AG10803 (cell line): ENCODE measurements at regions not wholly inside any gene's neighbourhood (a gene's known extent, or its start where the extent isn't known, plus 50 kb on each side); places are given as distances from the start of the nearest gene placed in this dataset.

Source experiments
- DNase-seq: peaks from one replicate; pipeline ENCODE4 v3.0.0; 2010; ENCODE audit warnings: low read depth
- H3K4me3 ChIP-seq: 2 replicates; pipeline ENCODE4 v1.5.1; 2011; ENCODE audit warnings: mild to moderate bottlenecking, low read length, control low read depth
- CTCF ChIP-seq: conservative IDR thresholded peaks from 2 replicates; pipeline ENCODE4 v1.5.1; 2011; ENCODE audit warnings: mild to moderate bottlenecking, low read length, control low read depth, inconsistent platforms

GRCh38 chr14:43157661-43158060 is 1349.4 kb downstream of the FSCB start:
- DNase-seq: no peak
- H3K4me3 ChIP-seq: no peak overlapping the region
- TF ChIP-seq CTCF: no peak

DNA sequence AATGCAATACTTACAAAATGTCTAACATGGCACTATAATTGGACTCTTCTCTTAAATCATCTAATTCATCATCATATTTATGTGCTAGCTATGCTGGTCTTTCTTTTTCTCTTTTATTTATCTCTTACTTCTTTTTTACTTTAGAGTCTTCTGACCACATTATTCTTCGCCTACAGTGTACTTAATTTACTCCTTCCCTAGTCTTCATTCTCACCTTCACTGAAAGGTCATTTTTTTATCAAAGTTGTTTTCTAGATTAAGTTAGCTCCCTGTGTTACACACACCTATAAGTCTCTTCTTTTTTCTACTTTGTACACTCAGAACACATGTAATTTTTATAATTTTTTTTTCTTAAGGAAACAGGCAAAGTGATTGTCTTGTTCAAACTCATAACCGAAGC is 1351.2 kb downstream of the FSCB start:
- TF ChIP-seq CTCF: no peak
- no peak for DNase-seq
- H3K4me3 ChIP-seq: no peak overlapping the region

- DNase-seq: no peak
- no peak for TF ChIP-seq CTCF
- H3K4me3 ChIP-seq: no peak overlapping the region
Measured at GRCh38 chr14:43155258-43155657, 1351.8 kb downstream of the FSCB start.

- no peak for TF ChIP-seq CTCF
- no peak for DNase-seq
Measured at GRCh38 chr14:43147485-43147884, 1359.6 kb downstream of the FSCB start.

GRCh38 chr14:43145361-43145760 is 1361.7 kb downstream of the FSCB start:
- no peak for DNase-seq
- no peak for TF ChIP-seq CTCF
- H3K4me3 ChIP-seq: no peak overlapping the region

More at GRCh38 chr14:43147485-43147884, 1359.6 kb downstream of the FSCB start:
- H3K4me3 ChIP-seq: no peak overlapping the region

DNA sequence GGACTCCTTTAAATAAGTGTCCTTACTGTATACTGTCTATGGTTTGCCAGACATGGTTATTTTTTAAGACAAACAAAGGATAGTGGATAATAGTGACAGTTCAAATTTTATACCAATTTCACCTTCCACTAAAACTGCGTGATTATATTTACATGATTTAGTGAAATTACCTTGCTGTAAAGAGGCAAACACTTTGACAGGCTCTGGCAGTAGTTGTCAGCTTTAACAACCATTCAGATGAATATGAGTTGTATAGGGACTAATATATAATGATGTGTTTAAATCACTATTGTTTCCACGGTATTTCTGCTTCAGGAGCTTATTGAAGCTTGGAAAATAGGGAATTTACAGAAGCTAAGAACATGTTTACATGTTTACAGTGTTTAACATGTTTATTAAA is 1364.0 kb downstream of the FSCB start:
- TF ChIP-seq CTCF: no peak
- no peak overlapping the region for H3K4me3 ChIP-seq
- DNase-seq: no peak

DNA sequence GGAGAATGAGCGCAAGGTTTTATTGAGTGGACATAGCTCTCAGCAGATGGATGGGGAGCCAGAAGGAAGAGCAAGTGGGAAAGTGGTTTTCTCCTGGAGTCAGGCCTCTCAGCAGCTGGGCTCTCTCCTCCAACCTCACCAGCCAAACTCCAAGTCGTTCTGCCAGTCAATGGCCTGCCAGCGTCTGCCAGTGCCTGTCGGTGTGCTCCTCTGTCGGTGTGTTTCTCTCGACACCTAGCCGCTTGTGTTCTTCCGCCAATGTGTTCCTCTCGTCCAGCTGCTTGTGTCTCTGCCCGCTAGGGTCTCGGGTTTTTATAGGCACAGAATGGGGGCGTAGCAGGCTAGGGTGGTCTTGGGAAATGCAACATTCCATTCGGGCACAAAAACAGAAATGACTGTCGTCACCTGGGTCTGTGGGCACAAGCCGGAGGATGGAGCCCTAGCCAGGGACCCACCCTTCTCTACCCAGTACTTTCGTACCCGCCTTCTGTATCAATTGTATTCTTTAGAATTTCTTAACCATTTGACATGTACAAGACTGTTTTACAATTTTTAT is 1365.4 kb downstream of the FSCB start:
- no peak overlapping the region for H3K4me3 ChIP-seq
- TF ChIP-seq CTCF: no peak
- DNase-seq: no peak
